ENCODE measurements at regions not wholly inside any gene's neighbourhood (a gene's known extent, or its start where the extent isn't known, plus 50 kb on each side); places are given as distances from the start of the nearest gene placed in this dataset.
A peak's percentile ranks its signal among the peaks of the same experiment; 100 is the strongest.

DNA sequence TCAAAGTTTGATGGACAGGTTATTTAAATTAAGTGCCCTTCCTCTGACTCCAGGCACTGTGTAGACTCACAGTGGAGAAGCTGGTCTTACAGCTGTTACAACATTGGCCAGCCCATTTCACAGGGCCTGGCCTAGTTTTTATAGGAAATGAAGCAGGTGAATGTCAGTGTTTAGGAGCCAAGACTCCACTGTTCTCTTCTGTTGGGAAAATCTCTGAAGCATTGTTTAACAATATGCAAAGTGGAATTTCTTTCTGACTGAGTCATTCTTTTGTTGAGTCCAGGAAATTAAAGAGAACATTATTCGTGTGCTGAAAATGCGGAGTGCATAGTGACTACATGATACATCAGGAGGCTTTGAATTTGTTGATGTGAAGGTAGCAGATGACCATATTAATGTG, 64.7 kb downstream of the ARRDC4 start:
- DNase-seq (ENCODE audit: low read depth) = peak; percentile 37

DNA sequence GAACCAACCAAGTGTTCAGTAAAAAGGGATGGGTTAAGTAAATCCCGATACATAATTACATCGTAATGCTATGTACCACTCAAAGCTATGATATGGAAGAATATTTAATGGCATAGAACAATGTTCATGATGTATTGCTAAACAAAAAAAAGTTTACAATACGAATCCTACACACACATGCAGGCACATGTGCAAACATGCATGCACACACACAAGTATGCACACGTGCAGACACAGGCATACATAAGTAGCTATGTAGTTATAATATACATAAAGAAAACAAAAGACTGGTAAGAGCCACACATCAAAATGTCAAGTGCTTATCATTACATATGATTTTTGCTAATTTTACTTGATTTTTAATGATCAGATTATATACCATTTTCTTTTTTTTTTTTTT, 74.2 kb downstream of the ARRDC4 start:
- DNase-seq (ENCODE audit: low read depth) = no peak

DNA sequence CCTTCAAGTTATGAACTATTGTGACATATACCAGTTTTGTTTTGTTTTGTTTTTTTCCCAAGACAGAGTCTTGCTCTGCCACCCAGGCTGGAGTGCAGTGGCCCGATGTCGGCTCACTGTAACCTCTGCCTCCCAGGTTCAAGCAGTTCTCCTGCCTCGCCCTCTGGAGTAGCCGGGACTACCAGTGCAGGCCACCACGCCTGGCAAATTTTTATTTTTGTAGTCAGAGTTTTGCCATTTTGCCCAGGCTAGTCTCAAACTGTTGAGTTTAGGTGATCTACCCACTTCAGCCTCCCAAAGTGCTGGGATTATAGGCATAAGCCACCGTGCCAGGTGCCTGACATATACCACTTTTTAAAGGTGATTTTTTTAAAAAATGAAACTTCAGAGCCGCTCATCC, 74.6 kb downstream of the ARRDC4 start:
- no peak for DNase-seq (ENCODE audit: low read depth)

DNA sequence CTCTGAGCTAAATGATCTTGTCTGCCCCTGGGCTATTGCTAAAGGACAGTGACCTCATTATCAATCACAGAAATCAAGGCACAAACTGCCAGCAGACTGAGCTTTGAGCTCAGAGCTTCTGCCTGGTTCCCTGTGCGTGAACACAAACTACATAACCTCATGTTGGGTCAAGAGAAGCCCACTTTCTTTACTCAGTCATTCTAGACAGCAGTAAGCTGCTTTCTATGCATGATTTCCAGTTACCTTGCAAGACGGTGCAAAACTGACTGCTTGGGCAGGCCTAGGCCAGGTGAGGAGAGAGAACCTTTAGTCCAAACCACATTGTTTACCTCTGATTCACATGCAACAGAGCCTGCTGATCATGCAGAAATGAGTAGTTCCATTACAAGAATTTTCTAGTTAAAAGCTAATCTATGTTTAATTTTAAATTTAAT, 75.1 kb downstream of the ARRDC4 start:
- DNase-seq (ENCODE audit: low read depth) = no peak

DNA sequence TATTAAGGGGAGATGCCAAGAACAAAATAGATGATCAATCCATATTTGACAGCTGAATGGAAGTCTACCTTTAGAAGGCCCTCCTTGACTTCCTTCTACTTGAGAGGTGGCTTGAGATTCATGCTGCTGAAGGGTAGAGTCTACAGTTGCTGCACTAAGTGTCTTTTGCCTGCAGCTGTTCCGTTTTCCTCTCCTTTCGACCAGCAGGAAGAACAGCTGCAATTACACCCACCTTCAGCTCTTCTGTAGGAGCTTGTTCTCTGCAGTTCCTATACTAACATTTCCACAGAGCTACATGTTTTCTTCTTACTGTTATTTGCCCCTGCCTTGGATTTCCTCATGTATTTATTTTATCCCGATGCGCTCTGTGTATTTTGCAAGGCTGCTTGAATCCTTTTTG, 79.1 kb downstream of the ARRDC4 start:
- DNase-seq (ENCODE audit: low read depth) = no peak

DNA sequence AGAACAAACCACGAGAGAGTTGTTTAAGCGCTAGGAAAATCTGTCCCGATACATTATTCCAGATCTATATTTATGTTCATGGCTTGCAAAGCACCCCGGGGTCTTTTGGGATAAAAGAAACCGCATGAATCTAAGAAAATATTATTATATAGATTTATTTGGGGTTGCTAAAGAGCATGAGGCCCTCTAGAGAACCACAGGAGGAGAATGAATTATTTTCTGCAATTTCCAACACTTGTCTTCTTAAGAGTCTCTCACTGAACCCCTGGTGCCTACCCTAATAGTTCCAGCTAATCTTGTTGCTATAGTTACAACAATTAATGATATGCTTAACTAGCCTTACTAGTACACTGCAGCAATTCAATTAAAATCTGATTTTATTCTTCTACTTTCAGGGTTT, 79.6 kb downstream of the ARRDC4 start:
- no peak for DNase-seq (ENCODE audit: low read depth)

DNA sequence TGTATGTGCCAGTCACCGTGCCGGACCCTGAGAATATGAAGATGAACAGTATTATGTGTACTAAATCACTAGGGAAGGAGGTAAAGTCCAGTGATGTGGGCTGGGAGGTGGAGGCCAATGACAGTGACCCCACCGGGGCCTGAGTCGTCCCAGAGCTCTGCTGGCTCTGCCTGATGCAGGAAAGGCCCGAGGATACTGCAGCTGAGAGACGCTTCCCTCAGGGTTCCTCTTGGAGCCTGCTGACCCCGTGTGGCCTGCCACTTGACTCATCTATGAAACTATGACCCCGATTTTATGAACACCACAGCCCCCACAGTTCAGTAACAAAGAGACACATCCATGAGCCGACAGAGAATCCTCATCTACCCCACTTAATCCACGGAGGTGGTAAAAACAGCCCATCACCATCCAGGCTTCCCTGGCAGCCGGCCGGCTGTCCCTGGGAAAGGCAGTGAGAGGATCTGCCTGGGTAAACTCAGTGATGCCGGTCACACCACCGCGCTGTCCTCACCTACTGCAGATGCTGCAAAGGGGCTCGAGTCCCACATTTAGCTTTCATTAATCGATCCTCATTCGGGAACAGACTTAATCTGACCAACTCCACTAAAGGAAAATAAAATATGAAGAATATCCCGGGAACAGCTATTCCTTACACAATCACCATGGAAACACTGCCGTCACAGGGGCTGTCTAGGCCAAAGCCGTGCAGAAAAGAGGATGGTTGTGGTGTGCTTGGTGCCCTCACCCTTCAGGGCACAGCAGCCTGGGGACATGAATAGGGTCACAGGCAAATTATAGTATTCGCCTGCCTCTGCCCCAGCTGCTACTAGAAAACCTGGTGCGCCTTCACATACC, 82.9 kb downstream of the ARRDC4 start:
- DNase-seq (ENCODE audit: low read depth) = no peak

DNA sequence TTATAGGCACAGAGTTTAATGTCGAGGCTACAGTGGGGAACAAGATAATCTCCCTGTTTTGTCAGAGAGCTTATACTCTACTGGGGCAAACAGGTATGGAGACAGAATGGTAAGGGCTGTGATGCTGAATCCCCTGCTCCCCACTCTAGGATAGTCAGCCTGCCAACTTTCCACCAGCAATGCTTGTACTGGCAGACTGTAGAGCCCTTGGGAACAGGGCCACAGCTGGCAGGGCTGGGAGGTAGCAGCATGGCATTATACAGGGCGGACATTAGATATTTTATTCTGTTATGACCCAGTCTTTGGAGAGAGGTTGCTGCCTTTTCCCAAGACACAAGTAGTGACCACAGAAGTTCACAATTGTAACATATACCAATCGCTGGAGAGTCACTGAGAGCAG, 91.2 kb downstream of the ARRDC4 start:
- no peak for DNase-seq (ENCODE audit: low read depth)

DNA sequence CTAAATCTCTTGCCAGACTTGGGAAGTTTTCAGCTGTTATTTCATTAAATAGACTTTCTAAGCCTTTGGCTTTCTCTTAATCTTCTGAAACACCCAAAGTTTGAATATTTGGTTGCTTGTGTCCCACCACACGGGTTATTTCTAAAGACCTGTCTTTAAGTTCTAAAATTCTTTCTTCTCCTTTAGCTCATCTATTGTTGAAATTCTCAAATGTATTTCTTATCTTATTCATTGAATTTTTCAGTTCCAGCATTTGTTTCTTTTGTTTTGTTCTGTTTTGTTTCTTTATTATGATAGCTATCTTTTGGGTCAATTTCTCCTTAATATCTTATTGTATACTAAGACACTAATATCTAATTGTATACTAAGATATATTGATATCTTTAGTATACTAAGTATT, 97.0 kb downstream of the ARRDC4 start:
- DNase-seq (ENCODE audit: low read depth) = no peak

DNA sequence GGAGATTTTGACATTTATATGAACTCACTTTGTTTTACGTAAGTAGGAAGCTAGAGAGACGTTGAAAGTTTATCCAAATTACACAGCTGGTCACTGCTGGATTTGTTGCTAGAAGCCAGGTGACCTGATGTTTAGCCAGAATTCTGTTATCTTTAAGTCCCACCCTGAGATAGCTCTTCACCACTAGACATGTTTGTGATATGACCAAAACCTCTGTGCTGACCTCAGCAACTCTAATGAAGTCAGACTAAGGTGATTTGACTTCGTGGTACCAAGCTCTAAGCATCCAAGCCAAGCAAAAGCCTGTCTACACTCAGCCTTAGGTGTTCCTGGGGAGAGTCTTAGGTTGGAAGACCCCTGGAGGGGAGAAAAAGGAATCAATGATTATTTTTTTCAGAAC, 102.4 kb downstream of the ARRDC4 start:
- DNase-seq (ENCODE audit: low read depth) = no peak

DNA sequence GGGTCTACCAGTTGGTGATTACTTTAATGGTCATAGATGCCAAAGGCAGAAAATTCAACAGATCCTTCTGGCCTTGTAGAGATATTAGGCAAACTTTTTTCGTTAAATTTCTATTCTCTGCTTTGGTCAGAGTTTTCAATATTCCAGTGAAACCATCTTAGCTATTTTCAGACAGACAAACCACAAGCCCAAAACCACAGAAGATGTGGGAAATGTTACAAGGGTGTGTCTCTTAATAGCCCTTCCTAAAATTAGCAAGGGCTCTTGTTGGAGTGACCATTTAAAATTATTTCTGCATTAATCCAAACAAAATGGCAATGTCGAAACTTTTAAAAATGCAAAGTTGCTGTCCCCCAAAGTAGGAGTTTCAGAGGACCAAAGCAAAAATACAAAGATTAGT, 102.8 kb downstream of the ARRDC4 start:
- DNase-seq (ENCODE audit: low read depth) = peak; percentile 42

DNA sequence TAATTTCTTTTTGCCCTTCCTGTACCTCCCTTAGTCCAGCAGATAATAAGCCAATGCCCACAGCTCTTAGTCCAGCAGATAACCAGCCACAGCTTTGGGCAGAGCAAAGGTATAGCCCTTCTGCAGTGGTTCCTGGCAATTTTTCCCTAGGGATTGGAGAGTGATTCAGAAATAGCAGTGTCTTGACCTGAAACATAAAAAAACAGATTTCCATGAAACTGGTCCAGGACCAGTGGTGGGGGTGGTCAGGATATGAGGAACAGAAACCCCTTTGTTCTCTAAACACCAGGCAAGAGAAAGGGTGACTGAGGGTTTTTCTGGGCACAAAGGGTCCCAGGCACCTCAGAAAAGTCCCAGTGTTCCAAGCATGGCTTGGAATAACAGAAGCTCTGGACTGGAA, 103.4 kb downstream of the ARRDC4 start:
- no peak for DNase-seq (ENCODE audit: low read depth)

DNA sequence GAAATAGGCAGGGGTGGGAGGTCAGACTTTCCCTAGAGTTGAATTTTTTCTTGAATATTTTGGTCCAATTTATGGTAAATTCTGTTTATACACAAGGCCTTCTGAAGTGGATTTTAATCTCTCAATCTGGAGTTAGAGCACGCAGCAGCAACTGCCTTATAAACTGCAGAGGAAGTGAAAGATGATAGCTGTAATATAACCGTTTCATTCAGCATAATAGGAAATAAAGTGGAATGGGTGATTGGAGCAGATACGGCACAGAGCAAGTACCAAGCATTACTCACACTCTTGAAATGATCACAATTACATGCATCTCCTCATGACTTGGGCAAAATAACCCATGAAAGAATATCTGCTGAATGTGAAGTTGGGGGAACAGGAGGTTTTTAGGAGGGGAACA, 106.8 kb downstream of the ARRDC4 start:
- DNase-seq (ENCODE audit: low read depth) = no peak

DNA sequence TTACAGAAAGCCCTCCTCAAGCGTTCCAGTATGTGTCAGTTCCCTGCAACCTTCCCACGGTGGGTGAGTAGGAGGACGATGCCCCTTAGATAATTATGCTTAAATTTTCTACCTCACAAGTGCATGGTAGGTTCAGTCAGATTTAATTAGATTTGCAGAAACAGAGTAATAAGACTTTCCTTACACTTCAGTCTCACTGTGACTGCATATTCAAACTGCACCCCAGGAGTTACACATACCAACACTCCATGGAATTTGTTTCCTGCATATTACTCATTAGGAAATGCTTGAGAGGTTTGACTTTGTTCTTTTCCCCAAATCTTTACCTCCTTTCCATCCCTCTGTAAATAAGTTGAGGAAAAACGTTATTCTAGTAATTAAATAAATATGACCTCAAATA, 108.8 kb downstream of the ARRDC4 start:
- no peak for DNase-seq (ENCODE audit: low read depth)

DNA sequence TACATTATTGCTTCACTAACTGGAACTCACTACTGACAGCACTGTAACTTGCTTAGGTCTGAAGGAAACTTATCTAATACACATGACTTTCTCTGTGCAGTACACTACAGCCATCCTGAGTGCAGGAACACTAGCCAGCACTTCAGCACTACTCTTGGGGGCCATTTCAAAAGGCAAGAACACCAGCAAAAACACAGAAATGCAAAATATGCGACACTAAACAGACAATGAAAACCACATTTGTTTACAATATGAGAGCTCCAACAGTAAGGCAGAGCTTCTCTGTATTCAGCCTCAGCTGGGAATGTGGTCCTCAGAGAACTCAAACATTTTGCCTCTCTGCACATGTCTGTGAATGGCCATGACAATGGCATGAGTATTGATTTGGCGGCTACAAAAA, 109.6 kb downstream of the ARRDC4 start:
- DNase-seq (ENCODE audit: low read depth) = peak; percentile 50

DNA sequence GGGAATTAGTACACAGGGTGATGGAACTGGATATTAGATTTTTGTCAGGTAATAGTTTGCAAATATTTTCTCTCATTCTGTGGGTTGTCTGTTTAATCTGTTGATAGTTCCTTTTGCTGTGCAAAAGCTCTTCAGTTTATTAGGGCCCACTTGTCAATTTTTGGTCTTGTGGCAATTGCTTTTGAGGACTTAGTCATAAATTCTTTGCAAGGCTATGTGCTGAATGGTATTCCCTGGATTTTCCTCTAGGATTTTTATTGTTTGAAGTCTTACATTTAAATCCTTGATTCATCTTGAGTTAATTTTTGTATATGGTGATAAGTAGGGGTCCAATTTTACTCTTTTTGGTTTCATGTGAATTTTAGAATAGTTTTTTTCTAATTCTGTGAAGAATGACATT, 111.3 kb downstream of the ARRDC4 start:
- no peak for DNase-seq (ENCODE audit: low read depth)

DNA sequence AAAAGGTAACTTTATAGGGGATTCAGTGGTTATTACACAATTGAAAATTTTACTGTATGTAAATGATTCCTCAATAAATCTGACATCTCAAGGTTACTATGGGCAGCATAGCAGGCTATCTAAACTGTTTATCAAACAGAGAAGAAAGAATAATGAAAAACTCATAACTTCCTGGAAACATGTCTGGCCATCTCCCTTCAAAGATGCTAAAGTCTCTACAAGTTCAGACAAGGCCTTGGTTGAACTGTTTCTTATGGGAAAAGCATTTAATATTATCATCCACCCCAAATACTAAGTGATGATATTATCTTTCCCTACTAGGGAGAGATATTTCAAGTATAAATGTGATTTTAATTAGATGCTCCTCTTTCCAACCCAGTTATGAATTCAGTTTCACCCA, 114.9 kb downstream of the ARRDC4 start:
- no peak for DNase-seq (ENCODE audit: low read depth)

DNA sequence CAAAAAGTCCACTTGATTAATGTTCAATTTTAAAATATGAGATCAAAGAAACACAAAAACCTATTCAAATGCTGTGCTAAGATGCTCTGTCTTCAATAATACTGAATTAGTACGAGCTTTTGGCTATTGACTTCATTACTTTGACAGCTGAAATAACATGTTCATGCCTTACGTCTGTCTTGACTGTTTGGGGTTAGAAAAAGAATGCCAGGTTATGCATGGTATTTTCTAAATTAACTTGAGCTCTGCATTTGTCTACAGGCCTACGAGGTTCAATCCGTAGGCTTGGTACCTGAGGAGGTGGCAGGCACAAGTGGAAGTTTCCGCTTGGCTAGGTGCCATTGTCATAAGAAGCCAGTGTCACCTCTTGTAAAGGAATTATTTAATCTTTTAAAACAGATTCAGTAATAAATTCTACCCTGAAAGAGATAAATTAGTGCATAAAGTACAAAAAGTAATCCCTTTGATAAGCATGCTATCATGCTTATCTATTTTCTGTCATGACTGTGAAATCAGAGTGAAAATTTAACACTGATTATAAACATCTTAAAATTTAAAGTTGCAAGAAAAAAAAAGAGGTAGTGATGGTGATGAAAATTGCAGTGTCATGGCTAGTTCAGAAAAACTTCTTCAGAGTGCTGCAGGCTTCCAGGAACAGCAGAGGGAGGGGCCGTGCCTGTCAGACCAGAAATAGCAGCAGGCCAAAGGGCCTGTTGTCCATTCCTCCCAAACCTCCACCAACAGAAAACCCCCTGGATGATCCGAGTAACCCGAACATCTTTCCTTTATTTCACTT, 115.7 kb downstream of the ARRDC4 start:
- no peak for DNase-seq (ENCODE audit: low read depth)

DNA sequence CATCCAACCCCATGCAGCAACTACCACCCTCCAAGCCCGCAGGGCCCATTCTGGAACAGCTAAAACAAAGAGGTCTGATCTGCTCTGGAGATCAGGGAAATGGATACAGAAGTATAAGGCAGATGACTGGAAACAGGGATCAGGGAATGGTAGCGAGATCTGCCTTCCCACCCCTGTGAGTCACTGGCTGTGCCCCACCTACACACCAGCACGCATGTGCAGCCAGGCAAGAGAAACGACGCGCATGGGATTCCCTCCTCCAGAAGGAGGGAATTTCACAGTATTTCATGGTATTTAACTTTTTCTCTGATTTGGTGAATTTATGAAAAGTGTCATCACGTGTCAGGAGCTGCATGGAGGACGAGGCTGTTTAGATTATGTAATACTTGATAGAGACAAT, 116.7 kb downstream of the ARRDC4 start:
- DNase-seq (ENCODE audit: low read depth) = no peak

DNA sequence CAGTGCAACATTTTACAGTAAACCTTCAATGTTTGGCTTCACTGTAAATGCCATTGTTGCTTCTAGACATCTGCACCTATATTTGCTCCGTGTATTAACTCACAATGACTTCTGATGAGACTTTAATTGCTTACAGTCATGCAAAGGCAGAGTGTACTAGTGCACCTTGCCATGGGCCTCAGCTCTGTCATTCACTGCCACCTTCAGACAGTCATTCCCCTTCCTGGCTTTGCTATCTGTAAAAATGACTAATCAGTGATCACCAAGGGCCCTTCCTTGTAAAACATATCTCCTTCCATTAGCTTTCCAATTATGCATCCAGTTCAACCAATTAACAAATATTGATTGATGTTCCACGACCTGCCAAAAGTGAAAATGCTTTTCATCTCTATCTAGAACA, 120.3 kb downstream of the ARRDC4 start:
- DNase-seq (ENCODE audit: low read depth) = no peak

DNA sequence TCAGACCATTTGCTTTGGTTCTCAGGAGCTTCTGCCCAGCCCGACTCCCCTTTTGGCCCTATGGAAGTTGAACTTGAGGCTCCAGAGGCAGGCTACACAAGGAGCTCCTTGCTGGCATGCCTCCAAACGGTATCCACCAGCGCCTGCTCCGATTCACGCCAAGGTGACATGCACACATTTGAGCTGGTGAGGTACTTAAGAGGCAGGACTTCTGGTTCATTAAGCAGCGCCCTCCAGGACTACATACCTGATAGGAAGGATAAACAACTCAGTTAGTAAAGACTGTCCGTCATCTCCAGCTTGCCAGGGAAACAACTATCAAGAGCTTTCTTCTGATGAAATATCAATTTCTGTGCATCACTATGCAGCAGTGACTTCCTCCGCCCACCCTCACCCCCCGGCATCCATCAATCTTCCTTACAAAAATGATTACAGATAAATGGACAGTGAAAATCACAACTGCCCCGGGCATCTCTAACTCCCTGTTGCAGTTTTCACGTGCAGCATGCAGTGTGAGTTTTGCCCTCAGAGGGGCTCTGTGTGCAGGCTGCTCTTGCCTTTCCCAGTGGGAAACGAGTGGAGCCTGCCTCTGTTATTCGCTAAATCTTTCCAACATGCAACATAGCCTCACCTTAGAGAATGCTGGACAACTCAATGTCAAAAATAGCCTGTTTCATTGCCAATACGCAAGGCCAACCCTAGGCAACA, 122.9 kb downstream of the ARRDC4 start:
- no peak for DNase-seq (ENCODE audit: low read depth)

DNA sequence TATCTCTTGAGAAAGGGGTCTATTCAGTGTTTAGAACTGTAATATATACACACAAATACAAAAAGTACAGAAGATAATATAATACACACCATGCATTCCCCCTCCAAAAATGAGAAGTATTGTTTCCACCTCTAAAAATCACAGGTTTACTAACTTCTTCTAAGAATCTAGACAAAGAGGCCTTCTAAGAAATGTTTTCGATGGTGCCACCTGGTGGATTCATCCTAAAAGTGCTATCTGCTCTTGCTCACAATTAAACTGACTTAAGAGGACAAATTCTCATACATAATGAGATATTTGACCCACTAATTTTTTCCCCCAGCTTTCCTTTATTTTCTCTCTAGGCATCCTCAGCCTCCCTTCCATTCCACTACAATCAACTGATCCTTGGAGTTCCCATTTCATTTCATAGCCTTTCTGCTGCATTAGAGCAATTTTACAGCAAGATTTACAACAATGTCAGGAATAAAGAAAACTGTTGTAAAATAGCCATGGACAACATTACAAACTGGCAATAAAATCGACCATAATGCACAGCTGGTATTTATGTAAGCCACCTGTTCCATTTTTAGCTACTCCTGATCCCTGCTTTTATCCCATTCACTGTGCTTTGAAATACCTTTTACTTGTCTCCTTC, 124.6 kb downstream of the ARRDC4 start:
- DNase-seq (ENCODE audit: low read depth) = no peak
